NCI-H1930 (cell line): ENCODE measurements at regions not wholly inside any gene's neighbourhood (a gene's known extent, or its start where the extent isn't known, plus 50 kb on each side); places are given as distances from the start of the nearest gene placed in this dataset.
"Not testable (repeated sequence)": the region's sequence is repeated elsewhere in the genome, so short reads cannot be mapped to it uniquely, and the experiment has no call there.

ENCODE experiments used
- DNase-seq, 2 experiments: peaks; one replicate each; lab custom pipeline; 2025; lab: John Stamatoyannopoulos, UW

GRCh38 chr6:74287441-74287840 lies 591.4 kb downstream of the CD109 start:
- no peak for DNase-seq

GRCh38 chr6:74284284-74284683 lies 588.3 kb downstream of the CD109 start:
- no peak for DNase-seq

- no peak for DNase-seq
These were observed 587.5 kb downstream of the CD109 start for GRCh38 chr6:74283532-74283931.

GRCh38 chr6:74282143-74282689 lies 586.2 kb downstream of the CD109 start:
- no peak for DNase-seq

GRCh38 chr6:74280130-74280692 lies 584.2 kb downstream of the CD109 start:
- DNase-seq, result no peak

- no peak for DNase-seq
These were observed 581.8 kb downstream of the CD109 start for GRCh38 chr6:74277777-74278186.

- no peak for DNase-seq
These were observed 577.5 kb downstream of the CD109 start for GRCh38 chr6:74273541-74273940.

- no peak for DNase-seq
These were observed 573.5 kb downstream of the CD109 start for GRCh38 chr6:74269600-74269858.

- no peak for DNase-seq
These were observed 573.0 kb downstream of the CD109 start for GRCh38 chr6:74268815-74269599.

- no peak for DNase-seq
These were observed 564.0 kb downstream of the CD109 start for GRCh38 chr6:74259981-74260380.

- DNase-seq, result no peak
These were observed 560.8 kb downstream of the CD109 start for GRCh38 chr6:74256781-74257180.

GRCh38 chr6:74256381-74256780 lies 560.4 kb downstream of the CD109 start:
- DNase-seq, result no peak

- not testable (repeated sequence) for DNase-seq
These were observed 559.0 kb downstream of the CD109 start for GRCh38 chr6:74255007-74255406.

GRCh38 chr6:74254147-74254546 lies 558.1 kb downstream of the CD109 start:
- DNase-seq, result not testable (repeated sequence)

- DNase-seq, result no peak
These were observed 557.3 kb downstream of the CD109 start for GRCh38 chr6:74253261-74253660.

- DNase-seq, result no peak
These were observed 554.3 kb downstream of the CD109 start for GRCh38 chr6:74250161-74250818.

GRCh38 chr6:74249658-74250057 lies 553.7 kb downstream of the CD109 start:
- DNase-seq, result no peak

- no peak for DNase-seq
These were observed 553.0 kb downstream of the CD109 start for GRCh38 chr6:74248966-74249365.

GRCh38 chr6:74222768-74223333 lies 526.8 kb downstream of the CD109 start:
- DNase-seq, result no peak

- DNase-seq, result no peak
These were observed 518.0 kb downstream of the CD109 start for GRCh38 chr6:74213995-74214394.

- DNase-seq, result no peak
These were observed 512.2 kb downstream of the CD109 start for GRCh38 chr6:74208239-74208638.

- no peak for DNase-seq
These were observed 503.4 kb downstream of the CD109 start for GRCh38 chr6:74199215-74199915.
